ENCODE measurements at regions not wholly inside any gene's neighbourhood (a gene's known extent, or its start where the extent isn't known, plus 50 kb on each side); places are given as distances from the start of the nearest gene placed in this dataset.

DNA sequence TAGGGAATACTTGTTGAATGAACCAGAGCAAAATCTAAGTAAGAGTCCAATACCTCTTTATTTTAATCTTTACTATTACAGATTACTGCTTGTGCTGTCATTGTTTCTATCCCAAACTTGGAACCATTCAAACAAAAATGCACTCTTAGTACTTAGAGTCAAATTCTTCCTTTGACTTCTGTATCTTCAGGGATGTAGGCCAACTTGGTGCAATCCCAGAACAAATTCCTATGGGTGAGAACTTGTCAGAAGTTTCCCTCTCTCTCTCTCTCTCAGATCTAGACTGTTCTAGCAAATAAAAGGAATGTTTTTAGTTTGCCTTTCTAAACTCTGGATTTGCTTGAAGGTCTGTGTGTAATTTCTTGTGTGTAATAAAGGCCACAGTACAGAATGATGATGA lies 329.0 kb upstream of the TMTC4 start:
- H3K4me1 ChIP-seq (ENCODE audit: control insufficient read depth in 1 of 2, insufficient read depth in 2 of 2, low read length in 2 of 2) = no peaks in the 10 kb centered on the region
- H3K4me3 ChIP-seq (ENCODE audit: low read depth, low read length) = no peak overlapping the region
- H3K14ac ChIP-seq (ENCODE audit: low read length) = no peak overlapping the region
- no peak overlapping the region for H3K23ac ChIP-seq (ENCODE audit: low read length)
- no peak overlapping the region for H2BK12ac ChIP-seq (ENCODE audit: low read length)
- H2AFZ ChIP-seq (ENCODE audit: insufficient read depth, low read length, poor library complexity) = no peak overlapping the region
- no peaks in the 10 kb centered on the region for H3K36me3 ChIP-seq (ENCODE audit: control insufficient read depth in 1 of 2, insufficient read depth in 2 of 2, low read length in 2 of 2)
- H3K18ac ChIP-seq (ENCODE audit: low read length) = no peak overlapping the region
- no peak overlapping the region for H2BK5ac ChIP-seq (ENCODE audit: low read depth, low read length, poor library complexity)
- no peaks in the 10 kb centered on the region for H3K79me2 ChIP-seq (ENCODE audit: control insufficient read depth, insufficient read depth, low read length, poor library complexity)
- H3K79me1 ChIP-seq (ENCODE audit: low read length) = no peaks in the 10 kb centered on the region
- no peak overlapping the region for H3K4me2 ChIP-seq (ENCODE audit: low read length)
- H4K91ac ChIP-seq (ENCODE audit: low read depth, low read length) = no peak overlapping the region
- no peak overlapping the region for H4K12ac ChIP-seq (ENCODE audit: low read depth, low read length)
- no peak overlapping the region for H4K8ac ChIP-seq (ENCODE audit: low read depth, low read length)
- no peak overlapping the region for H3K27ac ChIP-seq (ENCODE audit: low read depth, low read length)
- peaks cover 1% of the 10 kb centered on the region for H3K9me3 ChIP-seq (ENCODE audit: insufficient read depth, low read depth, low read length)
- no peak overlapping the region for H2BK120ac ChIP-seq (ENCODE audit: insufficient read depth, low read length, poor library complexity)
- no peaks in the 10 kb centered on the region for H3K27me3 ChIP-seq (ENCODE audit: insufficient read depth, low read length)
- no peak overlapping the region for H3K9ac ChIP-seq (ENCODE audit: low read length)
- no peak for DNase-seq
- no peak overlapping the region for H2AK5ac ChIP-seq (ENCODE audit: low read length)
- H3K4ac ChIP-seq (ENCODE audit: low read depth, low read length) = no peak overlapping the region

DNA sequence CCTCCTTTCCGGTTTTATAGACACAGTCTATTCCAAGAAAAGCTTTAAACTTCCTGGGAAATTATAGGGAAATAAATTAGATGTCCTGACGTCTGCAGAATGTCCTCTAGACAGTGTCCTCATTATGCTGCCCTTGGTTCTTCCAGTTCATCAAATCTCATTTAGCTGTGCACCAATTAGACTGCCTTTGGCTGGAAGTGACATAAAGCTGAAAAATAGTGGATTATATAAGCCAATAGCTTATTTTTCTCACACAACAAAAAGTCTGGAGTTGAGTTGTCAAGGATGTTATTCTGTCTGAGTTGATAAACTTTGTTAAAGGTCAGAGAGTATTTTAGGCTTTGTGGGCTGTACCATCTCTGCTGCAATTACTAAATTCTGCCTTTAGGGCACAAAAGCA lies 314.8 kb upstream of the TMTC4 start:
- no peak overlapping the region for H4K8ac ChIP-seq (ENCODE audit: low read depth, low read length)
- H3K27ac ChIP-seq (ENCODE audit: low read depth, low read length) = no peak overlapping the region
- no peak overlapping the region for H3K4me2 ChIP-seq (ENCODE audit: low read length)
- H4K12ac ChIP-seq (ENCODE audit: low read depth, low read length) = no peak overlapping the region
- H3K79me2 ChIP-seq (ENCODE audit: control insufficient read depth, insufficient read depth, low read length, poor library complexity) = no peaks in the 10 kb centered on the region
- H3K4me3 ChIP-seq (ENCODE audit: low read depth, low read length) = no peak overlapping the region
- DNase-seq = no peak
- no peak overlapping the region for H3K23ac ChIP-seq (ENCODE audit: low read length)
- no peaks in the 10 kb centered on the region for H3K79me1 ChIP-seq (ENCODE audit: low read length)
- H4K91ac ChIP-seq (ENCODE audit: low read depth, low read length) = no peak overlapping the region
- no peaks in the 10 kb centered on the region for H3K36me3 ChIP-seq (ENCODE audit: control insufficient read depth in 1 of 2, insufficient read depth in 2 of 2, low read length in 2 of 2)
- no peak overlapping the region for H2BK120ac ChIP-seq (ENCODE audit: insufficient read depth, low read length, poor library complexity)
- no peak overlapping the region for H2BK12ac ChIP-seq (ENCODE audit: low read length)
- H3K4ac ChIP-seq (ENCODE audit: low read depth, low read length) = no peak overlapping the region
- no peaks in the 10 kb centered on the region for H3K9me3 ChIP-seq (ENCODE audit: insufficient read depth, low read depth, low read length)
- no peak overlapping the region for H2AK5ac ChIP-seq (ENCODE audit: low read length)
- H2AFZ ChIP-seq (ENCODE audit: insufficient read depth, low read length, poor library complexity) = no peak overlapping the region
- H3K4me1 ChIP-seq (ENCODE audit: control insufficient read depth in 1 of 2, insufficient read depth in 2 of 2, low read length in 2 of 2) = no peaks in the 10 kb centered on the region
- no peak overlapping the region for H3K14ac ChIP-seq (ENCODE audit: low read length)
- WGBS (ENCODE audit: extremely low coverage, insufficient coverage, insufficient read length) = no CpG with 5 or more reads among the region's 2 CpGs
- H3K27me3 ChIP-seq (ENCODE audit: insufficient read depth, low read length) = no peaks in the 10 kb centered on the region
- H2BK5ac ChIP-seq (ENCODE audit: low read depth, low read length, poor library complexity) = no peak overlapping the region
- no peak overlapping the region for H3K18ac ChIP-seq (ENCODE audit: low read length)
- no peak overlapping the region for H3K9ac ChIP-seq (ENCODE audit: low read length)

DNA sequence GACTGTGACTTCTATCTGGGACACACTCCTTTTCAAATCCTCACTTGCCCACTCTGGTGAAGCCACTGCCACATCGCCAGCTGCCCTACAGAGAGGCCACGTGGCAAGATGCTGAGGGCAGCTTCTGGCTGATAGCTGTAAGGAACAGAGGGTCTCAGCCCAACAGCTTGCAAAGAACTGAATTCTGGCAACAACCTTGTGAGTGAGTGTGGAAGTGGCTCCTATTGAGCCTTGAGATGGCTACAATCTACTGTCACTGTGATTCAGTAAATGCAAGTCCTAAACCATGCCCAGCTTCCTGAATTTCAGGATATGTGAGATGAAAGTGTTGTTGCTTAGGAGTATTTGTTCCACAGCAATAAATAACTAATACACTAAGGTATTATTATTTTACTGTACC lies 314.3 kb upstream of the TMTC4 start:
- Histone ChIP-seq H3K4me3 (ENCODE audit: low read depth, low read length) (no peak overlapping the region), H3K4me2 (ENCODE audit: low read length) (no peak overlapping the region), H3K4ac (ENCODE audit: low read depth, low read length) (no peak overlapping the region), H4K91ac (ENCODE audit: low read depth, low read length) (no peak overlapping the region), H2AK5ac (ENCODE audit: low read length) (no peak overlapping the region), H3K79me1 (ENCODE audit: low read length) (no peaks in the 10 kb centered on the region), H3K9me3 (ENCODE audit: insufficient read depth, low read depth, low read length) (no peaks in the 10 kb centered on the region), H3K9ac (ENCODE audit: low read length) (no peak overlapping the region), H3K27ac (ENCODE audit: low read depth, low read length) (no peak overlapping the region), H4K8ac (ENCODE audit: low read depth, low read length) (no peak overlapping the region), H3K4me1 (ENCODE audit: control insufficient read depth in 1 of 2, insufficient read depth in 2 of 2, low read length in 2 of 2) (no peaks in the 10 kb centered on the region), H2BK120ac (ENCODE audit: insufficient read depth, low read length, poor library complexity) (no peak overlapping the region), H3K14ac (ENCODE audit: low read length) (no peak overlapping the region), H4K12ac (ENCODE audit: low read depth, low read length) (no peak overlapping the region), H3K23ac (ENCODE audit: low read length) (no peak overlapping the region), H3K18ac (ENCODE audit: low read length) (no peak overlapping the region), H3K27me3 (ENCODE audit: insufficient read depth, low read length) (no peaks in the 10 kb centered on the region), H2AFZ (ENCODE audit: insufficient read depth, low read length, poor library complexity) (no peak overlapping the region), H2BK12ac (ENCODE audit: low read length) (no peak overlapping the region), H2BK5ac (ENCODE audit: low read depth, low read length, poor library complexity) (no peak overlapping the region), H3K36me3 (ENCODE audit: control insufficient read depth in 1 of 2, insufficient read depth in 2 of 2, low read length in 2 of 2) (no peaks in the 10 kb centered on the region), H3K79me2 (ENCODE audit: control insufficient read depth, insufficient read depth, low read length, poor library complexity) (no peaks in the 10 kb centered on the region)
- WGBS (ENCODE audit: extremely low coverage, insufficient coverage, insufficient read length) = no CpG with 5 or more reads among the region's 2 CpGs
- no peak for DNase-seq

DNA sequence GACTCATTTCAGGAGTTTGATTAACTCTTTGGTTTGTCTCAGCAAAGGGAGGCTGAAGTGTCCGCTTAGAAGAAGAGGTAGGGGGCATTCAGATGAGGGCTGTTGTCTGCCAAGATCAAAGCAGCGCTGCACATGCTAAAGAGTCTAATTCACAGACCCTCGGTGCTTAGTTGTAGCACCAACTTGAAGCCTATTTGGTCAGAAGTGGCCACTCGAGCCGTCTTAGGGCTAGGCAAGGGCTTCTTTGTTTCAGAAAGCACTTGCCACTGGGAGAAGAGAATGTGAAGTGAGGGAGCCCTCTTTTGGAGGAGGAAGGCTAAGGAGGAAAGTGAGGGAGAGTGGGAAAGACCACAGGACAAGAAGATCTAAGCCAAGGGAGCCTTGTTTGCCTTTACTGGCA lies 313.4 kb upstream of the TMTC4 start:
- DNase-seq = peak in 1 of 2 donors; percentile 10
- no peak overlapping the region for H3K23ac ChIP-seq (ENCODE audit: low read length)
- no peak overlapping the region for H3K4ac ChIP-seq (ENCODE audit: low read depth, low read length)
- no peaks in the 10 kb centered on the region for H3K79me1 ChIP-seq (ENCODE audit: low read length)
- no peak overlapping the region for H3K18ac ChIP-seq (ENCODE audit: low read length)
- no peak overlapping the region for H2BK5ac ChIP-seq (ENCODE audit: low read depth, low read length, poor library complexity)
- H3K14ac ChIP-seq (ENCODE audit: low read length) = no peak overlapping the region
- H2AK5ac ChIP-seq (ENCODE audit: low read length) = no peak overlapping the region
- H2BK120ac ChIP-seq (ENCODE audit: insufficient read depth, low read length, poor library complexity) = no peak overlapping the region
- no peaks in the 10 kb centered on the region for H3K79me2 ChIP-seq (ENCODE audit: control insufficient read depth, insufficient read depth, low read length, poor library complexity)
- H3K4me3 ChIP-seq (ENCODE audit: low read depth, low read length) = no peak overlapping the region
- no peak overlapping the region for H3K27ac ChIP-seq (ENCODE audit: low read depth, low read length)
- H4K91ac ChIP-seq (ENCODE audit: low read depth, low read length) = no peak overlapping the region
- H2BK12ac ChIP-seq (ENCODE audit: low read length) = no peak overlapping the region
- H2AFZ ChIP-seq (ENCODE audit: insufficient read depth, low read length, poor library complexity) = no peak overlapping the region
- no peak overlapping the region for H4K12ac ChIP-seq (ENCODE audit: low read depth, low read length)
- no peak overlapping the region for H3K4me2 ChIP-seq (ENCODE audit: low read length)
- no peaks in the 10 kb centered on the region for H3K9me3 ChIP-seq (ENCODE audit: insufficient read depth, low read depth, low read length)
- no peaks in the 10 kb centered on the region for H3K27me3 ChIP-seq (ENCODE audit: insufficient read depth, low read length)
- H4K8ac ChIP-seq (ENCODE audit: low read depth, low read length) = no peak overlapping the region
- no peaks in the 10 kb centered on the region for H3K4me1 ChIP-seq (ENCODE audit: control insufficient read depth in 1 of 2, insufficient read depth in 2 of 2, low read length in 2 of 2)
- WGBS (ENCODE audit: extremely low coverage, insufficient coverage, insufficient read length) = no CpG with 5 or more reads among the region's 5 CpGs
- H3K36me3 ChIP-seq (ENCODE audit: control insufficient read depth in 1 of 2, insufficient read depth in 2 of 2, low read length in 2 of 2) = no peaks in the 10 kb centered on the region
- H3K9ac ChIP-seq (ENCODE audit: low read length) = no peak overlapping the region

DNA sequence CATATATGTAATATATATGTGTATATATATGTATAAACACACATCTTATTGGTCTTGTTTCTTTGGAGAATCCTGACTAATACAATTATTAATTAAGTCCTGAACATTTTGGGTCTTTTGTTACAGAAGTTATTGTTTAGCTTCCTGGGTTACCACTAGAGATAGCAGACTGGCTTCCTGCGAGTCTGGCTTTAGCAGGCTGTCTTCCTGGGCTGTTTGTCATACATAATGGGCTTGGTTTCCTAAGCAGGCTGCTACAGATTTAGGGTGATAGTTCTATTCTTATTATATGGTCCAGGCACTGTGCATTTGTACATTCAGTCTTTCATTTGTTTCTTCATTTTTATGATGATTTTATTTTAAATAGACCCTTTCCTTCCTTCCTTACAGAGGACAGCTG lies 312.0 kb upstream of the TMTC4 start:
- no peak overlapping the region for H4K8ac ChIP-seq (ENCODE audit: low read depth, low read length)
- no peak overlapping the region for H2BK120ac ChIP-seq (ENCODE audit: insufficient read depth, low read length, poor library complexity)
- H4K12ac ChIP-seq (ENCODE audit: low read depth, low read length) = no peak overlapping the region
- no peak overlapping the region for H2BK12ac ChIP-seq (ENCODE audit: low read length)
- no peaks in the 10 kb centered on the region for H3K79me2 ChIP-seq (ENCODE audit: control insufficient read depth, insufficient read depth, low read length, poor library complexity)
- H2AFZ ChIP-seq (ENCODE audit: insufficient read depth, low read length, poor library complexity) = no peak overlapping the region
- WGBS (ENCODE audit: extremely low coverage, insufficient coverage, insufficient read length) = no CpG with 5 or more reads among the region's 1 CpG
- no peak overlapping the region for H3K4me2 ChIP-seq (ENCODE audit: low read length)
- H3K4me3 ChIP-seq (ENCODE audit: low read depth, low read length) = no peak overlapping the region
- H3K27ac ChIP-seq (ENCODE audit: low read depth, low read length) = no peak overlapping the region
- H3K9ac ChIP-seq (ENCODE audit: low read length) = no peak overlapping the region
- H2AK5ac ChIP-seq (ENCODE audit: low read length) = no peak overlapping the region
- no peak overlapping the region for H3K4ac ChIP-seq (ENCODE audit: low read depth, low read length)
- no peak overlapping the region for H3K14ac ChIP-seq (ENCODE audit: low read length)
- no peak overlapping the region for H3K23ac ChIP-seq (ENCODE audit: low read length)
- H3K36me3 ChIP-seq (ENCODE audit: control insufficient read depth in 1 of 2, insufficient read depth in 2 of 2, low read length in 2 of 2) = no peaks in the 10 kb centered on the region
- no peak overlapping the region for H2BK5ac ChIP-seq (ENCODE audit: low read depth, low read length, poor library complexity)
- no peaks in the 10 kb centered on the region for H3K4me1 ChIP-seq (ENCODE audit: control insufficient read depth in 1 of 2, insufficient read depth in 2 of 2, low read length in 2 of 2)
- no peaks in the 10 kb centered on the region for H3K9me3 ChIP-seq (ENCODE audit: insufficient read depth, low read depth, low read length)
- no peak overlapping the region for H4K91ac ChIP-seq (ENCODE audit: low read depth, low read length)
- H3K18ac ChIP-seq (ENCODE audit: low read length) = no peak overlapping the region
- no peaks in the 10 kb centered on the region for H3K27me3 ChIP-seq (ENCODE audit: insufficient read depth, low read length)
- DNase-seq = no peak
- no peaks in the 10 kb centered on the region for H3K79me1 ChIP-seq (ENCODE audit: low read length)

All from trophoblast cell (in vitro differentiated cells and primary cell).